Left ventricle myocardium inferior (tissue), 1 donor: ENCODE measurements at regions not wholly inside any gene's neighbourhood (a gene's known extent, or its start where the extent isn't known, plus 50 kb on each side); places are given as distances from the start of the nearest gene placed in this dataset.

Experiments used
- DNase-seq: peaks from one replicate; pipeline ENCODE4 v3.0.0-alpha.2; 2020
- H3K27ac ChIP-seq: fragments of 200-600 bp; replicated peaks from 2 replicates; pipeline ENCODE4 v1.8.0; 2021
- H3K27me3 ChIP-seq: fragments of 200-600 bp; 2 replicates; pipeline ENCODE4 v1.8.0; 2021; ENCODE audit warnings: low read depth
- H3K36me3 ChIP-seq: fragments of 200-600 bp; 2 replicates; pipeline ENCODE4 v1.8.0; 2021
- H3K4me1 ChIP-seq: fragments of 200-600 bp; 2 replicates; pipeline ENCODE4 v1.8.0; 2021
- H3K4me3 ChIP-seq: fragments of 200-600 bp; 2 replicates; pipeline ENCODE4 v1.8.0; 2021; ENCODE audit warnings: mild to moderate bottlenecking, moderate library complexity
- H3K9me3 ChIP-seq: fragments of 200-600 bp; replicated peaks from 2 replicates; pipeline ENCODE4 v1.8.0; 2021
- CTCF ChIP-seq: fragments of 200-600 bp; IDR thresholded peaks from 2 replicates; pipeline ENCODE4 v1.8.0; 2021; ENCODE audit warnings: antibody characterized with exemption, mild to moderate bottlenecking, borderline replicate concordance
- intact Hi-C: fragments of 100-400 bp; cut with micrococcal nuclease; formaldehyde crosslinking; loops from one replicate; pipeline ENCODE4 v1.11.0; 2022
- donor health status: DM: no; HTN: yes; CAD: no; lungs with severe emphysema.

- Histone ChIP-seq H3K27ac (no peak overlapping the region), H3K4me1 (no peaks in the 10 kb centered on the region), H3K27me3 (peaks cover 74% of the 10 kb centered on the region), H3K4me3 (no peak overlapping the region), H3K36me3 (no peaks in the 10 kb centered on the region), H3K9me3 (no peaks in the 10 kb centered on the region)
- DNase-seq: no peak
- TF ChIP-seq CTCF: no peak
- intact Hi-C loops: no loop called here
Measured at GRCh38 chr1:29736582-29737188, 500.4 kb downstream of the PTPRU start.

GRCh38 chr1:29732453-29732852 is 496.1 kb downstream of the PTPRU start:
- TF ChIP-seq CTCF: no peak
- no peak overlapping the region for H3K4me3 ChIP-seq
- H3K4me1 ChIP-seq: no peaks in the 10 kb centered on the region
- H3K9me3 ChIP-seq: no peaks in the 10 kb centered on the region
- no peaks in the 10 kb centered on the region for H3K36me3 ChIP-seq
- H3K27me3 ChIP-seq: peaks cover 37% of the 10 kb centered on the region
- intact Hi-C loops: no loop called here
- no peak for DNase-seq
- H3K27ac ChIP-seq: no peak overlapping the region

GRCh38 chr1:29730623-29731022 is 494.3 kb downstream of the PTPRU start:
- Histone ChIP-seq H3K4me3 (no peak overlapping the region), H3K36me3 (no peaks in the 10 kb centered on the region), H3K27ac (no peak overlapping the region), H3K27me3 (peaks cover 33% of the 10 kb centered on the region), H3K4me1 (no peaks in the 10 kb centered on the region), H3K9me3 (no peaks in the 10 kb centered on the region)
- no peak for DNase-seq
- intact Hi-C loops: no loop called here
- no peak for TF ChIP-seq CTCF

GRCh38 chr1:29729281-29729680 is 493.0 kb downstream of the PTPRU start:
- Histone ChIP-seq H3K36me3 (no peaks in the 10 kb centered on the region), H3K9me3 (no peaks in the 10 kb centered on the region), H3K4me3 (no peak overlapping the region), H3K27ac (no peak overlapping the region), H3K27me3 (peaks cover 40% of the 10 kb centered on the region), H3K4me1 (no peaks in the 10 kb centered on the region)
- DNase-seq: no peak
- intact Hi-C loops: no loop called here
- no peak for TF ChIP-seq CTCF

- no peaks in the 10 kb centered on the region for H3K4me1 ChIP-seq
- H3K36me3 ChIP-seq: no peaks in the 10 kb centered on the region
- peaks cover 40% of the 10 kb centered on the region for H3K27me3 ChIP-seq
- no peak overlapping the region for H3K27ac ChIP-seq
- DNase-seq: no peak
- intact Hi-C loops: no loop called here
- H3K4me3 ChIP-seq: no peak overlapping the region
- H3K9me3 ChIP-seq: no peaks in the 10 kb centered on the region
- TF ChIP-seq CTCF: no peak
Measured at GRCh38 chr1:29728703-29729102, 492.4 kb downstream of the PTPRU start.
